ENCODE measurements at regions not wholly inside any gene's neighbourhood (a gene's known extent, or its start where the extent isn't known, plus 50 kb on each side); places are given as distances from the start of the nearest gene placed in this dataset.

GRCh38 chr18:40929399-40929798 lies 1025.6 kb upstream of the PIK3C3 start:
- no peak for DNase-seq

GRCh38 chr18:40926679-40927078 lies 1028.4 kb upstream of the PIK3C3 start:
- DNase-seq: no peak

- DNase-seq: no peak
Observed at GRCh38 chr18:40925071-40925541, 1029.9 kb upstream of the PIK3C3 start.

GRCh38 chr18:40921845-40922629 lies 1033.0 kb upstream of the PIK3C3 start:
- no peak for DNase-seq

DNA sequence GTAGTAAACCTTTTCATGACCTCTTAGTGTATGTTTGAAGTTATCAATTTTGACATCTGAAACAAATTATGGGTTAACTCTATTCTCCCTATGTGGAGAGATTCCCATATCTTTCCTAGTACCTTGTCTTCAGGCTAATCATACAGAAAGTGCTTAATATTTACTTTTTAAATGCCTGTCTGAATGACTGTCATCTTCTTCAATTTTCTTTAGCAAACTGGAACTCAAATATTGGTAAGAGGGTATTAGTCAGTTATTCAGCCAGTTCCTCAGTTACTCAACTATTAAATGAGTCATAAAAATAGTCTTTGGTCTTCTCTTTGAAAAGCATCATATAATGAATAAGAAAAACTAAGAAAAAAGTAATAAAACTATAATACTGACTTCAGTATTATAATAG lies 1038.0 kb upstream of the PIK3C3 start:
- DNase-seq: peak; percentile 71

- DNase-seq: no peak
Observed at GRCh38 chr18:40915724-40916123, 1039.3 kb upstream of the PIK3C3 start.

DNA sequence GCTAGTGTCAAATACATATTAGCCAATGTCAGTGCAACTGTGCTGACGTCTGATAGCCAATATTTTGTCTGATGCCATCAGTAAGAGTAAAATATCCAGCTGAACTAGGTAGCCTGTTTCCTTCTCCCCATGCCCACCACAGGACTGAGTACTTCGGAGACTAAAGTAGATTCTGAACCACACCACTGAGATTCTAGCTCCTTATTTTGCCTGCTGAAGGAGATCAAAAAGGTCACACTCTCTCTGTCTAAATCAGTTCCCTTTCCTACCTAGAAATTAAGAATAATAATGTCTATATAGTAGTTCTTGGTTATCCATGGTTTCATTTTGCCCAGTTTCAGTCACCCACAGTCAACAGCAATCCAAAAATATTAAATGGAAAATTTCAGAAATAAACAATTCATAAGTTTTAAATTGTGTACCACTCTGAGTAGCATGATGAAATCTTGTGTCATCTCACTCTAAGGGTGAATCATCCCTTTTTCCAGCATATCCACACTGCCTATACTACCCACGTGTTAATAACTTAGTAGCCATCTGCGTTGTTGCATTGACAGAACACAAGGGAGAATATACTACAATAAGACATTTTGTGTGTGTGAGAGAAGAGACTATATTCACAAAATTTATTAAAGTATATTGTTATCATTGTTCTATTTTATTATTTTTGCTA lies 1043.3 kb upstream of the PIK3C3 start:
- peak; percentile 83 for DNase-seq

DNA sequence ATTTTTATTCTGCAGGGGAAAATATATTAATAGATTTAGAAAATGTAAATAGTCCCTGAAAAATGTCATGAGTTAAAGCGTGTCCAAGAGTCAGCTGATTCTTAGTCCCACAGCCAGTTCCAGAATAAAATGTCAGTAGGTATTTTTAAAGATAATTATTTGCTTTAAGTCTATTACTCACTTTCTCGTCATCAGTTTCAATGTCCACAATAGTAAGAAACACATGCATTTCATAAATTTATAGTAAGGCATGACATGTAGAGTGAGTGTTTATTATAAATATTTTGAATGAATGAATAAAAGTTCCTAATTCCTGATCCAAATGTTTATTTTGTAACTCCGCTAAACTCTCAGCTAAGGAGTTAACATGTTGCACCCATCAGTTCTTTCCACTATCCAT lies 1044.0 kb upstream of the PIK3C3 start:
- no peak for DNase-seq

GRCh38 chr18:40907842-40908241 lies 1047.2 kb upstream of the PIK3C3 start:
- DNase-seq: peak; percentile 40

- peak; percentile 44 for DNase-seq
Observed at GRCh38 chr18:40904295-40904694, 1050.7 kb upstream of the PIK3C3 start.

- no peak for DNase-seq
Observed at GRCh38 chr18:40902436-40902835, 1052.6 kb upstream of the PIK3C3 start.

- no peak for DNase-seq
Observed at GRCh38 chr18:40897884-40898283, 1057.2 kb upstream of the PIK3C3 start.

- DNase-seq: no peak
Observed at GRCh38 chr18:40883271-40883670, 1071.8 kb upstream of the PIK3C3 start.

GRCh38 chr18:40882468-40882867 lies 1072.6 kb upstream of the PIK3C3 start:
- no peak for DNase-seq

GRCh38 chr18:40878371-40878770 lies 1076.7 kb upstream of the PIK3C3 start:
- DNase-seq: peak; percentile 44

- DNase-seq: peak; percentile 99
Observed at GRCh38 chr18:40877096-40877495, 1077.9 kb upstream of the PIK3C3 start.

DNA sequence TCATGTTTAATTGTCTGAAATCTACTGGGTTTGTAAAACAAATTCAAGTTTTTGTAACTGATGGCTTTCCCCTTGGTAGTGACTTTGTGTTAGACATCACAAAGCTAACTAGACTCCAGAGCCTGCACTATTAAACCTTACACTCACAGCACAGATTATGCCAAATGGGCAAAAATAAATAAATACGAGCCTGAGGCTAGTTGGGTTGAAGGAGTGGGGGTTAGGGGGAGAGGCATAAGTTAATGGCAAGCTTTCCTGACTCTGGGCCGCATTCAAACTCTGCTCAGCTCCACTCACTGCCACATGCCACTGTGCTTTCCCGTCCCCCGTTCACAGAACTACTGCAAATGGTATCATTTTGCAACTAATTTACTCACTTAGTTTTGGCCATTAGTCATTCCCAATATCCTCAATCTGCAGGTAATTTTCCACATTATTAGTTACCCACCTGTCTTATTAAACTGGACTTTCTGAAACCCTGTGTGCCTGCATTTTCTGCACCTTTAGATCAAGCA lies 1079.9 kb upstream of the PIK3C3 start:
- no peak for DNase-seq

- no peak for DNase-seq
Observed at GRCh38 chr18:40874233-40874632, 1080.8 kb upstream of the PIK3C3 start.

DNA sequence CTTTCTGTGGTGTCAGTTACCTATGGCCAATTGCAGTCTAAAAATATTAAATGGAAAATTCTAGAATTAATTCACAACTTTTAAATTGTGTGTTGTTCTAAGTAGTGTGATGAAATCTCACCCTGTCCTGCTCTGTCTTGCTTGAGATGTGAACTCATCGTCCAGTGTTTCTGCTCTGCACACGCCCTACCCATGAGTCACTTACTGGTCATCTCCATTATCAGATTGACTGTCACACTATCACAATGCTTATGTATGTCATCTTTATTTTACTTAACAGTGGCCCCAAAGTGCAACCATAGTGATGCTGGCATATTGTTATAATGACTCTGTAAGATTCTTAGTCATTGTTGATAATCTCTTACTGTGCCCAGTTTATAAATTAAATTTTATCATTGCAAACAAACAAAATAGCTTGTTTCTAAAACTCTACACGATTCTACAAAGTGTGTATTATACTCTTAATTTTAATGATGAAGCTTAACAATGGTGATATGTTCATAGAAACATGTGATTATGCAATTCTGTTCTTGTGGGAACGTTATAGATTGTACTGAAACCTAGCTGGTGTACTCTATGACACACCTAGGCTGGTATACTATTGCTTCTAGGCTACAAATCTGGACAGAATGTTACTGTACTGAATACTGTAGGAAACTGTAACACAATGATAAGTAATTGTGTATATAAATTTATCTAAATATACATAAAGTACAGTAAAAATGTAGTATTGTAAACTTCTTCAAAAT lies 1086.8 kb upstream of the PIK3C3 start:
- peak; percentile 82 for DNase-seq

DNA sequence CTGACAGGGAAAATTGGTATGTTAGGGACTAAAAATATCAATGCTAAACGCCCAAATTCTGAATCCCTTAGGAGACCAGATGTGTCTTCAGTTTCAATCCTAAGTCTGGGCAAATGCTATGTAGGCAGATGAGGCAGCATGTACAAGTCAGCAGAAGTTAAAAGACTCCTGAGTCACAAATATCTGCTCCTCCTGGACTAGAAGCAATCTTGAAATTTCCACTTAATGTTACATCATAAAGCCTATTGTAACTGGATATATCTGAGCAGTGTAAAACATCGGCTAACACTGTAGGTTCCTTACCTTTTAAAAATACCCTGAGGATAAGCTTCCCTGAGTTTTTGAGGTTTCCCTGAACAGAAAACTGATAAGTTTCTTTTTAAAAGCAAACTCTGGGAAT lies 1087.6 kb upstream of the PIK3C3 start:
- peak; percentile 97 for DNase-seq

- no peak for DNase-seq
Observed at GRCh38 chr18:40866968-40867367, 1088.1 kb upstream of the PIK3C3 start.

GRCh38 chr18:40866013-40866645 lies 1088.9 kb upstream of the PIK3C3 start:
- DNase-seq: peak; percentile 34

DNA sequence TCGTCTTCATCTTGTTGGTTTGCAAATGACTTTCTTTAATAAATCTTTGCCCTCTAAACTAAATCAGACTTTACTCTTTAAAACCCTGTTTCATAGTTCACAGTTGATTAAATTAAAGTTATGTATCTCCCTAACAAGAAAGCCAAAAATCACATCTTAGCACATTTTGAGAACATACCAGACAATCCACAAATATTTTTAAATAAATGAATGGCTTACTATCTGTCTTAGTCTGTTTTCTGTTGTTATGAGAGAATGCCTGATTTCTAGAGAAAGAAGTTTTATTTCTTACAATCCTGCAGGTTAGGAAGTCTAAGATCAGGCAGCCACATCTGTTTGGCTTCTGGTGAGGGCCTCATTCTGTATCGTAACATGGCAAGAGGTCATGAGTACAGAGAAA lies 1090.2 kb upstream of the PIK3C3 start:
- DNase-seq: peak; percentile 41

All from fibroblast of upper back skin (primary cell).